GM20000 (cell line): ENCODE measurements at regions not wholly inside any gene's neighbourhood (a gene's known extent, or its start where the extent isn't known, plus 50 kb on each side); places are given as distances from the start of the nearest gene placed in this dataset.

Experiments
- DNase-seq: peaks from one replicate; pipeline ENCODE4 v3.0.0; 2012; ENCODE audit warnings: low spot score
- TF ChIP-seq, protein P1 (sequence below): IDR thresholded peaks from 2 replicates; pipeline ENCODE4 v1.5.1; 2012; ENCODE audit warnings: mild to moderate bottlenecking, control low read depth; ENCODE audit errors: extremely low read depth, missing control alignments

DNA sequence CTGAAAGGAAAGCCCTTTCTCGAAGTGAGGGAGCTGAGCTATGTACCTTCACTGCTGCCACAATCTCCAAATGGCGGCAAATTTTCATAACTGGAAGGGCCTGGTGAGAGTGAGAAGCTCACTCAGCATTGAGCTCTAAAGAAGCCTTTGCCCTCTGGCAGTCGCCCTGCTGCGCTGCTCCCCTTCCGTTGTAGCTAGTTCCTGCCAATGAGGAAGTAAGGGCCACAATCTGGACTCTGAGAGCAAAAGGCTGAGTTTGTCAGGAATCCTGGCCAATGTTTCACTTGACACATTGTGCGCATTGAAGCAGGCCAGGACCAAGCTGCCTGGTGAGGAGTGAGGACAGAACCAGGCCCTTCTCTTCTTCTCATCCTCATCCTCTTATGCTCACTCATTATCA is 579.5 kb downstream of the PDCD6IP start:
- no peak for DNase-seq
- TF ChIP-seq, protein P1, sequence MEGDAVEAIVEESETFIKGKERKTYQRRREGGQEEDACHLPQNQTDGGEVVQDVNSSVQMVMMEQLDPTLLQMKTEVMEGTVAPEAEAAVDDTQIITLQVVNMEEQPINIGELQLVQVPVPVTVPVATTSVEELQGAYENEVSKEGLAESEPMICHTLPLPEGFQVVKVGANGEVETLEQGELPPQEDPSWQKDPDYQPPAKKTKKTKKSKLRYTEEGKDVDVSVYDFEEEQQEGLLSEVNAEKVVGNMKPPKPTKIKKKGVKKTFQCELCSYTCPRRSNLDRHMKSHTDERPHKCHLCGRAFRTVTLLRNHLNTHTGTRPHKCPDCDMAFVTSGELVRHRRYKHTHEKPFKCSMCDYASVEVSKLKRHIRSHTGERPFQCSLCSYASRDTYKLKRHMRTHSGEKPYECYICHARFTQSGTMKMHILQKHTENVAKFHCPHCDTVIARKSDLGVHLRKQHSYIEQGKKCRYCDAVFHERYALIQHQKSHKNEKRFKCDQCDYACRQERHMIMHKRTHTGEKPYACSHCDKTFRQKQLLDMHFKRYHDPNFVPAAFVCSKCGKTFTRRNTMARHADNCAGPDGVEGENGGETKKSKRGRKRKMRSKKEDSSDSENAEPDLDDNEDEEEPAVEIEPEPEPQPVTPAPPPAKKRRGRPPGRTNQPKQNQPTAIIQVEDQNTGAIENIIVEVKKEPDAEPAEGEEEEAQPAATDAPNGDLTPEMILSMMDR, result no peak

DNA sequence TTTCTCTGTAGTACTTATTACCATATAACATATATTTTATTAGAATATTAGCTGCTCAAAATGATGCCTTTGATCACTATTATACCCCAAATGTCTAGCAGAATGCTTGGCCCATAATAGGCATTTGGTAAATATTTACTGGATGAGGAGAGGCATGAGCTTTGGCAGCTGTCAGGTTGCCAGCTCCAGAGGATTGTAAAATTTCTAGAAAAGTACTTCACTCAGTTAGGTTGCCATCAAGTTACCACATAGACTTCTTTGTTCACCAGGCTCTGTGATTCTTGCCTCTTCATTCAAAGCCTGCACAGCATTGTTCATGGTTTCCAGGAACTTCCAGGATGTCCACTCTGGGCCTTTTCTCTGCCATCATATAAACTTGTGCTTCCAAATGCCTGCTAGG is 582.8 kb downstream of the PDCD6IP start:
- no peak for DNase-seq
- TF ChIP-seq, protein P1, result no peak

DNA sequence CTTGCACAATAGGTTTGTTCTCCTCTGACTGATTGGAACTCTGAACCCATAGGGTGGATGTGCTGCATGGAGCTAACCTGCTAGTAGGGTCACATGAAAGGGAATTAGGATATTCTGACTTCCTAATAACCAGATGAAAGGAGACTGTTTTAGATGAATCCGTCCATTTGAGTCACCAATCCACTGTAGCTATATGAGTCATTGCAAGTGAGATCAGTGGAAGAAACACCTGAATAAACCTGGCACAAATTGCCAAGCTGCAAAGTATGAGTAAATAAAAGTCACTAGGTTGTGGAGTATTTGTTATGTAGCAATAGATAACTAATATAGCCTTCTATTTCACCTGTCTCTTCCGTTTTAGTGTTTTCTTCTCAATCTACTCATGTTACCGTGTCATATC is 584.4 kb downstream of the PDCD6IP start:
- TF ChIP-seq, protein P1, result no peak
- no peak for DNase-seq

DNA sequence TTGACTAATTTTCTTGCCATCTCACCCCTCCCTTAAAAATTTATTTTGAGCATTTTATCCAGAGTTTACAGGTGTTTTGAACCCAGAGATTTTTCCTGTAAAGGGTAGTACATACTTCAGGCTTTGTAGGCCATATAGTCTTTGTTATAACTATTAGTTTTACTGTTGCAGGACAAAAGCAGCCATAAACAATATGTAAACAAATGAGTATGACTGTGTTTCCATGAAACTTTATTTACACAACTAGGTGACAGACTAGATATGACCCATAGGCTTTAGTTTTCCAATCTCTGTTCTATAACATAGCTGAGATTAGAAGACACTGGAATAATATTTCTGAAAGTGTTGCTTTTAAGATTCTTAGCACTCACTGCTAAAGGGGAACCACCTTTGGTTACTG is 587.9 kb downstream of the PDCD6IP start:
- TF ChIP-seq, protein P1, result no peak
- no peak for DNase-seq

DNA sequence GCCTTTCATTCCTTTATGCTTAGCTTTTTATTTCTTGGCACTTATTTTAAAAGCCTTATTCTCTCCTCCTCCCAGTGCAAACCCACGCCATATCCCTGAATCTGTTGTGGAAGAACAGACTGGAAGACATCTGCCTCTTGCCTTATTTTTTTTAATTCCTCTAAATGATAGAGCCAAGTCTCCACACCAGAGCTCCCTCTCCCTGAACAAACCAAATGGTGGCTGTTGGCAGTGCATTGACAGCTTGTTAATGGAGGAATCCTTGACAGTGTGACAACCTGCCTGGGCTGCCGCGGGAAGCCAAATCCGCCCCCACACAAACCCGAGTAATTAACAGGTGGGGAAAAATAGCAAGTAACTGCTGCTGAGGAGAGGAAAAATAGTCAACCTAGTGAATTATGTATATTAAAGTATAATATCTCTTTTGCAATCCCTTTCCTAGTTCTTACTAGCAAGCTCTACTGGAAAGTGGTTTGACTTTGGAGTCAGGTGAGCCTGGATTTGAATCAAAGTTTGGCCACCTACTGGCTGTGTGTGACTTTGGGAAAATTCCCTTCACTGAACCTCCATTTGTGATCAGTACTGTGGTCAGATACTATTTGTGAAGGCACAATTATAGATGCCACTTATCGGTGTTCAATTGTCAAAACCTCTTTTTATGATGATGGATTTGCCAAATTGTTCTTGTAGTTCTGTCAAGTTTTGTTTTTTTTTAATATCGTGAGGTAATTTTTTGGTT is 589.6 kb downstream of the PDCD6IP start:
- no peak for DNase-seq
- TF ChIP-seq, protein P1, result no peak

DNA sequence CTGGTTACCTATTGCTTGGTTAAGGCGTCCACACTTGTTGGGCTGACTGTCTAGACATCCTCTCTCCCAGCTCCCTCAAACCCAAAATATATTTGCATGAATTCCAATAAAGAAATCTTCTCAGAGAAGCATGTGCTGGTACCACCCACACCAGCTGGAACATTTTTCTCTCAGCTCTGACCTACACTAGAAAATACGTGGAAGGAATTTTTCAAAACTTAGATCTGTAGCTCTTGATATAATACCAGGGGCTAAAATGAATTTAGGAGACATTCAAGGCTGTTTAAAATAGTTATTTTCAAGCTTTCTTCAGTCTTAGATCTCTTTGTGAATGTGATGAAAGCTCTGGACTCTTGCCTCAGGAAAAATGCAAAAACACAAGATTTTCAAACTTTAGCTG is 590.4 kb downstream of the PDCD6IP start:
- no peak for DNase-seq
- TF ChIP-seq, protein P1, result no peak

- DNase-seq, result no peak
Measured at GRCh38 chr3:34394978-34395748, 596.7 kb downstream of the PDCD6IP start.

More at GRCh38 chr3:34394978-34395748, 596.7 kb downstream of the PDCD6IP start:
- TF ChIP-seq, protein P1, result no peak
